HepG2 (cell line): ENCODE measurements at regions not wholly inside any gene's neighbourhood (a gene's known extent, or its start where the extent isn't known, plus 50 kb on each side); places are given as distances from the start of the nearest gene placed in this dataset.

Experiments used
- ATAC-seq: fragments of 200-7000 bp; cut with Tn5 transposase; 3 replicates; pipeline ENCODE4 v1.9.1; 2020; ENCODE audit warnings: mild to moderate bottlenecking, moderate library complexity
- BruUV-seq: library from RNA; stranded (reverse); fragments of 400-500 nt; replicated peaks from 2 replicates; lab custom pipeline; 2021; lab: Mats Ljungman, UMichigan
- CTCF ChIA-PET: fragments of 300-600 bp; formaldehyde crosslinking; extraction: SDS; loops from one replicate; lab custom pipeline; 2021; ENCODE audit warnings: low total read pairs, inconsistent platforms, low intra/inter-chr PET ratio; lab: Yijun Ruan, JAX
- POLR2A ChIA-PET: fragments of 350-600 bp; sonication (Branson Sonifier 250); formaldehyde crosslinking; loops from one replicate; lab custom pipeline; 2020; ENCODE audit warnings: antibody characterized with exemption, inconsistent platforms; lab: Yijun Ruan, JAX
- DNase-seq: peaks from one replicate; pipeline ENCODE4 v3.0.0-alpha.2; 2015; ENCODE audit warnings: low spot score
- FAIRE-seq: peaks from 3 replicates; lab custom pipeline; 2011; peaks lifted over from hg19 to GRCh38; lab: Jason Lieb, UNC
- H2AFZ ChIP-seq: one replicate; pipeline ENCODE4 v1.6.1; 2011; ENCODE audit warnings: low read length, inconsistent platforms
- H3K27ac ChIP-seq: fragments of 300-600 bp; 3 replicates; pipeline ENCODE4 v1.8.0; 2011; ENCODE audit warnings: mixed run types, mild to moderate bottlenecking, mixed read lengths, low read length, inconsistent platforms; ENCODE audit not compliant: insufficient read depth; ENCODE audit errors: extremely low read length
- H3K27me3 ChIP-seq, 2 experiments: fragments of 200-600 bp in 1 of 2; 2 replicates in 1 of 2; 3 replicates in 1 of 2; pipeline versions ENCODE4 v1.6.0 to v1.8.0; 2011; ENCODE audit warnings: low read length in 2 of 2, mild to moderate bottlenecking in 2 of 2, moderate library complexity in 2 of 2, inconsistent platforms in 1 of 2; ENCODE audit not compliant: insufficient read depth in 2 of 2, control insufficient read depth in 1 of 2
- H3K36me3 ChIP-seq, 2 experiments: fragments of 200-600 bp in 1 of 2; replicated peaks in 1 of 2; 2 replicates in 1 of 2; 3 replicates in 1 of 2; pipeline versions ENCODE4 v1.5.1 to v1.8.0; 2011; ENCODE audit warnings: low read length in 2 of 2, inconsistent platforms in 1 of 2; ENCODE audit not compliant: insufficient read depth in 2 of 2, control insufficient read depth in 1 of 2
- H3K4me1 ChIP-seq: 2 replicates; pipeline ENCODE4 v1.5.1; 2012; ENCODE audit warnings: low read length, inconsistent platforms; ENCODE audit not compliant: insufficient read depth
- H3K4me2 ChIP-seq: 2 replicates; pipeline ENCODE4 v1.6.0; 2011; ENCODE audit warnings: low read depth, low read length, inconsistent platforms
- H3K4me3 ChIP-seq, 3 experiments: fragments of 200-600 bp in 1 of 3; sonication (generic), shearing (Covaris generic) in 1 of 3; replicated peaks in 1 of 3; 2 replicates each; pipeline ENCODE4 v1.5.1; 2011 to 2016; ENCODE audit warnings: low read length in 3 of 3, inconsistent platforms in 2 of 3, low read depth in 2 of 3, mild to moderate bottlenecking in 2 of 3, control low read depth in 1 of 3, mixed read lengths in 1 of 3; ENCODE audit not compliant: insufficient read depth in 1 of 3
- H3K79me2 ChIP-seq: one replicate; pipeline ENCODE4 v1.6.1; 2011; ENCODE audit warnings: low read length, inconsistent platforms; ENCODE audit not compliant: insufficient read depth
- H3K9ac ChIP-seq: 2 replicates; pipeline ENCODE4 v1.6.0; 2011; ENCODE audit warnings: mild to moderate bottlenecking, low read depth, low read length, inconsistent platforms; ENCODE audit not compliant: insufficient read depth
- H3K9me3 ChIP-seq: 2 replicates; pipeline ENCODE4 v1.5.1; 2012; ENCODE audit warnings: mild to moderate bottlenecking, low read length
- H4K20me1 ChIP-seq: 2 replicates; pipeline ENCODE4 v1.6.0; 2011; ENCODE audit warnings: inconsistent platforms, mild to moderate bottlenecking, low read length, moderate library complexity; ENCODE audit not compliant: insufficient read depth
- CTCF ChIP-seq: sonication (generic); formaldehyde crosslinking; IDR thresholded peaks from 2 replicates; pipeline ENCODE4 v1.5.0; 2020; ENCODE audit warnings: mild to moderate bottlenecking, missing genetic modification reagents, moderate library complexity
- GABPA ChIP-seq, 2 experiments: IDR thresholded peaks; 2 replicates each; pipeline ENCODE4 v1.6.1; 2011 to 2016; ENCODE audit warnings: low read depth in 2 of 2, low read length in 1 of 2, missing biosample characterization in 1 of 2, missing genetic modification characterization in 1 of 2
- SOX13 ChIP-seq, 3 experiments: fragments of 450-650 bp in 1 of 3; sonication (generic) in 1 of 3; formaldehyde crosslinking in 1 of 3; IDR thresholded peaks in 2 of 3; conservative IDR thresholded peaks in 1 of 3; 2 replicates each; pipeline versions ENCODE4 v1.5.0 to v1.6.1; 2016 to 2020; ENCODE audit warnings: antibody characterized with exemption in 1 of 3, mild to moderate bottlenecking in 1 of 3, missing compliant biosample characterization in 1 of 3, missing genetic modification reagents in 1 of 3, moderate library complexity in 1 of 3
- ZNF17 ChIP-seq: sonication (generic); formaldehyde crosslinking; IDR thresholded peaks from 2 replicates; pipeline ENCODE4 v1.5.0; 2020; ENCODE audit warnings: mild to moderate bottlenecking, missing genetic modification reagents
- ZNF572 ChIP-seq: sonication (generic); formaldehyde crosslinking; IDR thresholded peaks from 2 replicates; pipeline ENCODE4 v1.5.1; 2020; ENCODE audit warnings: mild to moderate bottlenecking, missing genetic modification reagents
- ZNF710 ChIP-seq: sonication (generic); formaldehyde crosslinking; IDR thresholded peaks from 2 replicates; pipeline ENCODE4 v1.5.0; 2020; ENCODE audit warnings: mild to moderate bottlenecking, missing genetic modification reagents, borderline replicate concordance
- WGBS: methylation state at CpG from one replicate; pipeline ENCODE4 v1.1.6; 2017; ENCODE audit warnings: low lambda C conversion rate; 5-methylcytosine and 5-hydroxymethylcytosine counted together
- in situ Hi-C: cut with HindIII; loops from 2 replicates; pipeline ENCODE4 v1.10.0; 2017; ENCODE audit warnings: low pct_unique_long_range_greater_than_20kb; ENCODE audit not compliant: extremely low pct_ligation_motif_present
- intact Hi-C: fragments of 100-400 bp; cut with micrococcal nuclease; formaldehyde crosslinking; loops from one replicate; pipeline ENCODE4 v1.10.0; 2022; ENCODE audit not compliant: unreplicated experiment

DNA sequence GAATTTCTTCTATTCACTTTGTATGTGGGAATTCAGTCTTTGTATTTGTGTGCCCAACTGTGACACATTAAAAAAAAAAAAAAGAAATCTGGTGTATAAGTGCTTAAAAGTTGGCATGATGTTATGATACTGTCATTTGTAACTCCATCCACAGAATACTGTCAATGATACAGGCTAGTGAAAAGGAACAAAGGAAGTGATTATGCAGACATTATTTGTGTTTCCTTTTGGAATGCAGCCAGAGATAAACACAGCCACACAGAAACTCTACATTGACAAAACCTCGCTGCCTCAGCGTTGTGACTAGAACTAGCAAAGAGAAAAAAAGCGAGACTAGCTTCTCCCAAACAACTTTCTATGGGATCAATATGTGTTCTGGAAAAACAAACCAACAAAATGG is 519.2 kb upstream of the AGTR1 start:
- H3K27ac ChIP-seq, result no peak overlapping the region
- no peak overlapping the region for H3K4me2 ChIP-seq
- H4K20me1 ChIP-seq, result no peaks in the 10 kb centered on the region
- POLR2A ChIA-PET, result no interaction called here
- no peak overlapping the region for H3K9ac ChIP-seq
- no peak for TF ChIP-seq GABPA (IDR thresholded peaks at IDR 0.05; ENCODE audit: low read depth, low read length)
- TF ChIP-seq GABPA (CRISPR knock-in tag; IDR thresholded peaks at IDR 0.05; ENCODE audit: low read depth), result peak; percentile 22; the same call in 1 of the 2 replicates
- TF ChIP-seq SOX13 (IDR thresholded peaks at IDR 0.05), result no peak
- 0 out of 4 replicates have a peak, but pooled peaks of 1 of the 2 experiments have one; percentile 11 for TF ChIP-seq SOX13 (CRISPR knock-in tag; conservative IDR thresholded peaks at IDR 0.05 in 1 of 2, IDR thresholded peaks at IDR 0.05 in 1 of 2)
- TF ChIP-seq CTCF (CRISPR knock-in tag), result no peak
- TF ChIP-seq ZNF17 (CRISPR knock-in tag), result no peak
- TF ChIP-seq ZNF710 (CRISPR knock-in tag), result no peak
- TF ChIP-seq ZNF572 (CRISPR knock-in tag), result no peak
- TF ChIP-seq, all 625 proteins: peak for 2
- BruUV-seq, result no TSS peak
- DNase-seq (peak; percentile 1), ATAC-seq (no peak), FAIRE-seq (no peak)
- H3K4me1 ChIP-seq, result no peaks in the 10 kb centered on the region
- no peak overlapping the region for H2AFZ ChIP-seq
- H3K79me2 ChIP-seq, result no peaks in the 10 kb centered on the region
- H3K9me3 ChIP-seq, result no peaks in the 10 kb centered on the region
- H3K4me3 ChIP-seq, result no peak overlapping the region
- CTCF ChIA-PET, result no interaction called here
- H3K36me3 ChIP-seq, result no peaks in the 10 kb centered on the region
- in situ Hi-C loops (no loop called here), intact Hi-C loops (no loop called here)
- H3K27me3 ChIP-seq, result no peaks in the 10 kb centered on the region
- whole genome bisulfite sequencing, result 3% methylated on average over 3 of the region's 3 CpGs
